Transverse colon (tissue), 4 donors: ENCODE measurements at regions not wholly inside any gene's neighbourhood (a gene's known extent, or its start where the extent isn't known, plus 50 kb on each side); places are given as distances from the start of the nearest gene placed in this dataset.

ENCODE experiments used
- DNase-seq: peaks from one replicate; pipeline ENCODE4 v3.0.0-alpha.2; 2019
- H3K27ac ChIP-seq, 4 donors: fragments of 200-600 bp; sonication (generic); 2 replicates each; pipeline ENCODE4 v1.5.1; 2016 to 2018; ENCODE audit warnings: inconsistent platforms in 4 of 4
- H3K27me3 ChIP-seq: fragments of 200-600 bp; sonication (generic); 2 replicates; pipeline ENCODE4 v1.5.1; 2017; ENCODE audit warnings: inconsistent platforms
- H3K36me3 ChIP-seq, 4 donors: fragments of 200-600 bp; sonication (generic); 2 replicates each; pipeline ENCODE4 v1.5.1; 2017 to 2019; ENCODE audit warnings: inconsistent platforms in 4 of 4
- H3K4me1 ChIP-seq, 4 donors: fragments of 200-600 bp; sonication (generic); 2 replicates each; pipeline ENCODE4 v1.5.1; 2017 to 2020; ENCODE audit warnings: inconsistent platforms in 4 of 4
- H3K4me3 ChIP-seq, 4 donors: fragments of 200-600 bp; sonication (generic); 1 replicate in 1 of 4; 2 replicates in 3 of 4; pipeline versions ENCODE4 v1.5.1 to v1.6.1; 2017 to 2019; ENCODE audit warnings: inconsistent platforms in 4 of 4
- H3K9me3 ChIP-seq, 2 donors: fragments of 200-600 bp; sonication (generic); 2 replicates each; pipeline ENCODE4 v1.5.1; 2017 to 2019; ENCODE audit warnings: inconsistent platforms in 2 of 2
- EP300 ChIP-seq: sonication (generic); formaldehyde crosslinking; IDR thresholded peaks from one replicate; pipeline ENCODE4 v1.6.1; 2017; ENCODE audit warnings: antibody characterized with exemption, low read depth
- POLR2A ChIP-seq: fragments of 450-650 bp; IDR thresholded peaks from one replicate; pipeline ENCODE4 v1.6.1; 2016; ENCODE audit warnings: antibody characterized with exemption, mild to moderate bottlenecking, moderate library complexity
- POLR2AphosphoS5 ChIP-seq, 3 donors: sonication (generic); formaldehyde crosslinking; IDR thresholded peaks; one replicate each; pipeline ENCODE4 v1.6.1; 2016; ENCODE audit warnings: antibody characterized with exemption in 3 of 3
- WGBS, 2 donors: methylation state at CpG; one replicate each; pipeline ENCODE4 v1.1.5; 2018; ENCODE audit warnings: low coverage in 1 of 2; 5-methylcytosine and 5-hydroxymethylcytosine counted together
- in situ Hi-C, 4 donors: fragments of 200-750 bp; cut with MboI; loops; one replicate each; pipeline versions ENCODE4 v1.15.0 to v1.15.1; 2017; ENCODE audit warnings: low sequenced_read_pairs in 3 of 4, low pct_ligation_motif_present in 1 of 4, low pct_unique_long_range_greater_than_20kb in 1 of 4
- intact Hi-C: fragments of 100-400 bp; cut with DNase I; formaldehyde crosslinking; loops from one replicate; pipeline ENCODE4 v1.15.1; 2023; ENCODE audit warnings: low total_unique reads
- TF ChIP-seq, protein P1 (sequence below), 5 experiments: fragments of 200-600 bp in 3 of 5; fragments of 450-650 bp in 2 of 5; sonication (generic) in 3 of 5; IDR thresholded peaks; 1 replicate in 2 of 5; 2 replicates in 3 of 5; pipeline ENCODE4 v1.5.1; 2016 to 2017; ENCODE audit warnings: antibody characterized with exemption in 5 of 5, inconsistent platforms in 3 of 5, mild to moderate bottlenecking in 2 of 5, moderate library complexity in 1 of 5

DNA sequence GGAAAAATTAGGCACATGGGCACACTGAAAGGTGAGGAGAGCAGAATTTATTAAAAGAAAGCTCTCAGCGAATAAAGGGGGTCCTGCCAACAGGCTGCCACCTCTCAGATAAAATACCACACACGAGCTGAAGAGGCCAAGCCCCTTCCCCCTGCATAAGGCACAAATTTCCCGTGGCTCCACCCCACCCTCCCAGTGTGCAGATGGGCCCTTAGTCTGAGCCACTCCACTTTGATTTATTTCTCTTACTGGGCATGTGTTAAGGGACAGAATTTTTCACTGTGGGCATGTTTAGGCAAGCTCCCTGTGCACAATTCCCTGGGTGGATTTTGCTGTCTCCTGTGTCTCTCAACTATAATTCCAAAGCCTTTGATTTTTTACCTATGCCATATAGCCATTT lies 409.8 kb downstream of the TBL1XR1 start:
- intact Hi-C loops (no loop called here), in situ Hi-C loops (no loop called here)
- 48 to 66% methylated on average over 3 of the region's 3 CpGs for WGBS, 2 donors
- no peaks in the 10 kb centered on the region for H3K4me1 ChIP-seq
- H3K27me3 ChIP-seq = no peaks in the 10 kb centered on the region
- no peak overlapping the region for H3K27ac ChIP-seq
- no peaks in the 10 kb centered on the region for H3K9me3 ChIP-seq
- H3K36me3 ChIP-seq = no peaks in the 10 kb centered on the region
- TF ChIP-seq POLR2A (no peak), POLR2AphosphoS5 (IDR thresholded peaks at IDR 0.05) (no peak), EP300 (no peak)
- TF ChIP-seq, protein P1, sequence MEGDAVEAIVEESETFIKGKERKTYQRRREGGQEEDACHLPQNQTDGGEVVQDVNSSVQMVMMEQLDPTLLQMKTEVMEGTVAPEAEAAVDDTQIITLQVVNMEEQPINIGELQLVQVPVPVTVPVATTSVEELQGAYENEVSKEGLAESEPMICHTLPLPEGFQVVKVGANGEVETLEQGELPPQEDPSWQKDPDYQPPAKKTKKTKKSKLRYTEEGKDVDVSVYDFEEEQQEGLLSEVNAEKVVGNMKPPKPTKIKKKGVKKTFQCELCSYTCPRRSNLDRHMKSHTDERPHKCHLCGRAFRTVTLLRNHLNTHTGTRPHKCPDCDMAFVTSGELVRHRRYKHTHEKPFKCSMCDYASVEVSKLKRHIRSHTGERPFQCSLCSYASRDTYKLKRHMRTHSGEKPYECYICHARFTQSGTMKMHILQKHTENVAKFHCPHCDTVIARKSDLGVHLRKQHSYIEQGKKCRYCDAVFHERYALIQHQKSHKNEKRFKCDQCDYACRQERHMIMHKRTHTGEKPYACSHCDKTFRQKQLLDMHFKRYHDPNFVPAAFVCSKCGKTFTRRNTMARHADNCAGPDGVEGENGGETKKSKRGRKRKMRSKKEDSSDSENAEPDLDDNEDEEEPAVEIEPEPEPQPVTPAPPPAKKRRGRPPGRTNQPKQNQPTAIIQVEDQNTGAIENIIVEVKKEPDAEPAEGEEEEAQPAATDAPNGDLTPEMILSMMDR (IDR thresholded peaks at IDR 0.05) = no peak
- H3K4me3 ChIP-seq = no peak overlapping the region
- DNase-seq = no peak

DNA sequence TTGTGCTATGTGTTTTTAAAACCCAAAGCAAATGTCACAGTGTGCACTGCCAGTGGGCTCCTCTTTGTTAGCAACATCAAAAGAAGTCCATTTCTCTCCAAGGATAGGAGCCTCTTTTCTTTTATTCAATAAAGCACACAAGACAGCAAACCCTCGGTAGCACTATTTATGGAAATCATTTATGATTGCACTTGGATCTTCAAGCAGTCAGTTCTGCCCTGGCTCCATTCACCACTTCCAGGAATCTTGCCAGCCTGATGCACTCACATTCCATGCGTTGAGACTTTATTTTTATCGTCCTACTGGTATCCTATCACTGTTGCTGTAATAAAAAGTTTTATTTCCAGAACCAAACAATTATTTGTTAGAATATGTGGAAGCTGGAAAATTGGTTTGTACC lies 412.1 kb downstream of the TBL1XR1 start:
- intact Hi-C loops (no loop called here), in situ Hi-C loops (no loop called here)
- no peaks in the 10 kb centered on the region for H3K4me1 ChIP-seq
- no peak overlapping the region for H3K4me3 ChIP-seq
- H3K36me3 ChIP-seq = no peaks in the 10 kb centered on the region
- 38 to 59% methylated on average over 1 to 3 of the region's 3 CpGs for WGBS, 2 donors
- DNase-seq = no peak
- H3K27ac ChIP-seq = peak overlapping the region in 2 of 4 donors; percentile 17 to 37
- TF ChIP-seq, protein P1 (IDR thresholded peaks at IDR 0.05) = no peak
- TF ChIP-seq POLR2A (no peak), EP300 (no peak), POLR2AphosphoS5 (IDR thresholded peaks at IDR 0.05) (no peak)
- no peaks in the 10 kb centered on the region for H3K27me3 ChIP-seq
- H3K9me3 ChIP-seq = no peaks in the 10 kb centered on the region

DNA sequence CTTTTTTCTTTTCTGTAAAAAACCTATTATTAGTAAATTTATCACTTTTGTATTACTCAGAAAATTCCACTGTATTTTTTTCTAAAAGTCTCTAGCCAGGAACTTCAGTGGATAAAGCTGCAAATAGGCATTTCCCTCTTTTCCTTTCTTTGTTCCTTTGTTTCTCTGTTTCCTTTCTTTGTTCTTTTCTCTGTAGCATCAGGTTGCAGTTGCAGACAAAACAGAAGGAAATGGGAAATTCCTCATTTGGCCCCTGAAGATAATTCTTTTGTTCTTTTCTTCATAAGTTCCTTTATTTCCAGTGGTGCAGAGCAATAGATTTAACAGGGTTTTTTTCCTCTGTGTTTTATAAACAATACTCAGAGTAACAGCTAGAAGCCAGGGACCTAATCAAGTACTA lies 416.5 kb downstream of the TBL1XR1 start:
- intact Hi-C loops = no loop called here
- in situ Hi-C loops = no loop called here

DNA sequence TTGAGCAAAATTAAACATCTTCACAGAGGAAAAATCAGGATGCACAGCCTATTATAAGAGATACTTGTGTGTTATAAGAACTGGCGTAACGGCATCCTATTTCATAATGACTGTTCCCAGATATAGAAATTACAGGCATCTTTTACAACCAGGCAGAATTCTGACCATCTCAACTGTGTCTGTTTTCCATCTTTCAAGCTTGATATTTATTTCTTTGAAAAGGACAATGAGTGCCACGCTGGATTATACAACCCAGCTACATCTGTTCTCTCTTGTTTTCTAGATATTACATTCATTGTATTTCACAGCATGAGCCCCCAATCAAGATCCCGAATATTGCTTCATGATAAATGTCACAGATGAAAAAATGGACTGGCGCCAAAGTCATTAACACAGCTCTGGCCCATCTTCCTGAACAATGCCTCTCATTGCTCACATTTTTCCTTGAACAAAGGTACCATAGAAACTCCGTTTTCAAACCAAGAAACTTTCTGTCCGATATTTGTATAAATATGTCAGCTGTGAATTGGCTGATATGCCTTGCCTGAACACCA lies 420.6 kb downstream of the TBL1XR1 start:
- Histone ChIP-seq H3K36me3 (no peaks in the 10 kb centered on the region), H3K9me3 (no peaks in the 10 kb centered on the region), H3K27ac (peak overlapping the region in 3 of 4 donors; percentile 9 to 44 (median 40)), H3K27me3 (no peaks in the 10 kb centered on the region), H3K4me3 (no peak overlapping the region), H3K4me1 (no peaks in the 10 kb centered on the region)
- TF ChIP-seq, protein P1 (IDR thresholded peaks at IDR 0.05) = no peak
- TF ChIP-seq POLR2AphosphoS5 (IDR thresholded peaks at IDR 0.05) = peak in 2 of 3 donors; percentile 20 to 41
- TF ChIP-seq EP300 = no peak
- in situ Hi-C loops (no loop called here), intact Hi-C loops (no loop called here)
- no peak for DNase-seq
- WGBS, 2 donors = 66 to 74% methylated on average over 6 to 7 of the region's 7 CpGs

More for the DNA sequence above, 416.5 kb downstream of the TBL1XR1 start:
- Histone ChIP-seq H3K36me3 (no peaks in the 10 kb centered on the region), H3K4me1 (no peaks in the 10 kb centered on the region), H3K9me3 (no peaks in the 10 kb centered on the region), H3K27ac (no peak overlapping the region), H3K4me3 (no peak overlapping the region), H3K27me3 (no peaks in the 10 kb centered on the region)
- TF ChIP-seq, protein P1 (IDR thresholded peaks at IDR 0.05) = no peak
- TF ChIP-seq POLR2A (no peak), EP300 (no peak), POLR2AphosphoS5 (IDR thresholded peaks at IDR 0.05) (no peak)
- DNase-seq = no peak
